Lower leg skin (tissue), 3 donors: ENCODE measurements at regions not wholly inside any gene's neighbourhood (a gene's known extent, or its start where the extent isn't known, plus 50 kb on each side); places are given as distances from the start of the nearest gene placed in this dataset.

Experiments used
- CTCF ChIP-seq, 3 donors: fragments of 450-650 bp; IDR thresholded peaks; one replicate each; pipeline ENCODE4 v1.5.1; 2016; ENCODE audit warnings: antibody characterized with exemption in 3 of 3, mild to moderate bottlenecking in 3 of 3, moderate library complexity in 2 of 3
- POLR2A ChIP-seq, 2 donors: fragments of 450-650 bp; IDR thresholded peaks; one replicate each; pipeline ENCODE4 v1.6.1; 2016 to 2017; ENCODE audit warnings: antibody characterized with exemption in 2 of 2, mild to moderate bottlenecking in 1 of 2, moderate library complexity in 1 of 2

- no peak for TF ChIP-seq CTCF (IDR thresholded peaks at IDR 0.05)
- TF ChIP-seq POLR2A (IDR thresholded peaks at IDR 0.05): no peak
These were observed 1827.0 kb upstream of the MIR17HG start for GRCh38 chr13:89520468-89520867.
